ENCODE measurements at regions not wholly inside any gene's neighbourhood (a gene's known extent, or its start where the extent isn't known, plus 50 kb on each side); places are given as distances from the start of the nearest gene placed in this dataset.

DNA sequence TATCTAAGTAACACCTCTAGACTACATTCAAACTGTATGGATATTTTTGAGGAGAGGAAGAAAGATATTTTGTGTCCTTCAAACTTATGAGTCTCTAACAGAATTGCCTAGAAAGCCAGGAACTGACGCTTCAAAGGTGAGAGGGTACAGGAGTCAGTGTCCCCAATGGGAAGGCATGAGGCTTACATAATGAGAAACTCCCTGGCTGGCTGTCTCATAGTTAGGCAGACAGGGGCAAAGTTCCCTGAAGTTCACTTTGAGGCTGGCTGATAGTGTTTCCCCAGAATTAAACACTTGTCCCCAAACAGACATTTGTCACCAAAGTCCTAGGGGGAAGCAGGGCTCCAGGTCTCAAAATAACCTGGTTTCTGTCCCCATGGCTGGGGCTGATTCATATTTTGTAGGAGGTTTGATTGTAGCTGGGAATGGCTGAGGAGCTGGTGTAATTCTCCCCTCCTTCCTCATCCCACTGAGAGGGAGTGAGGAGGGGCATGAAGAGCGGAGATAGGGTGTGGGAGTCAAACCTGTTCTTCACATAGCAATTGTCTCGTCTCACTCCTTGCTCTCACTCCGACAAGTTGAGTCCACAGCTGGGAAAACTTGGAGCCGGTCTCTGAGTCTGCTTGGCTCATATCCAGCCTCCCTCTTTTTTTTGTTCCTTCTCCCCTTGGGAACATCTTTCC lies 56.4 kb upstream of the CISTR start:
- Histone ChIP-seq H3K4me3 (replicated peaks in 1 of 3; ENCODE audit: insufficient read depth in 1 of 3, low read depth in 2 of 3, low read length in 3 of 3) (no peak overlapping the region), H3K9me3 (ENCODE audit: low read length) (no peaks in the 10 kb centered on the region), H3K36me3 (replicated peaks in 1 of 2; ENCODE audit: control insufficient read depth in 1 of 2, insufficient read depth in 2 of 2, low read length in 2 of 2) (no peaks in the 10 kb centered on the region), H2AFZ (ENCODE audit: low read length) (no peak overlapping the region), H3K4me2 (ENCODE audit: low read depth, low read length) (peak overlapping the region; percentile 44; the same call in 1 of the 2 replicates), H4K20me1 (ENCODE audit: insufficient read depth, low read length) (no peaks in the 10 kb centered on the region), H3K79me2 (ENCODE audit: insufficient read depth, low read length) (no peaks in the 10 kb centered on the region), H3K9ac (ENCODE audit: insufficient read depth, low read depth, low read length) (no peak overlapping the region), H3K27me3 (ENCODE audit: control insufficient read depth in 1 of 2, insufficient read depth in 2 of 2, low read length in 2 of 2) (no peaks in the 10 kb centered on the region), H3K4me1 (ENCODE audit: insufficient read depth, low read length) (peaks cover 48% of the 10 kb centered on the region), H3K27ac (ENCODE audit: extremely low read length, insufficient read depth, low read length) (no peak overlapping the region)
- ChIA-PET CTCF (ENCODE audit: low intra/inter-chr PET ratio, low total read pairs) (no interaction called here), POLR2A (interaction anchor here (1.1 kb wide), 1 partner anchor 13 kb away, joined by 3 read pairs; no protein-coding TSS in a partner anchor)
- BruUV-seq (replicated peaks) = no TSS peak
- intact Hi-C loops (cut with micrococcal nuclease; ENCODE audit: unreplicated experiment) = no loop called here
- ATAC-seq (peak; percentile 66; the same call in 2 of the 3 replicates), FAIRE-seq (peak; percentile 82), DNase-seq (ENCODE audit: low spot score) (peak; percentile 29)
- in situ Hi-C loops (cut with HindIII; ENCODE audit: extremely low pct_ligation_motif_present, low pct_unique_long_range_greater_than_20kb) = no loop called here
- 54% methylated on average over 5 of the region's 5 CpGs for WGBS (ENCODE audit: low lambda C conversion rate)
- TF ChIP-seq, protein P1, sequence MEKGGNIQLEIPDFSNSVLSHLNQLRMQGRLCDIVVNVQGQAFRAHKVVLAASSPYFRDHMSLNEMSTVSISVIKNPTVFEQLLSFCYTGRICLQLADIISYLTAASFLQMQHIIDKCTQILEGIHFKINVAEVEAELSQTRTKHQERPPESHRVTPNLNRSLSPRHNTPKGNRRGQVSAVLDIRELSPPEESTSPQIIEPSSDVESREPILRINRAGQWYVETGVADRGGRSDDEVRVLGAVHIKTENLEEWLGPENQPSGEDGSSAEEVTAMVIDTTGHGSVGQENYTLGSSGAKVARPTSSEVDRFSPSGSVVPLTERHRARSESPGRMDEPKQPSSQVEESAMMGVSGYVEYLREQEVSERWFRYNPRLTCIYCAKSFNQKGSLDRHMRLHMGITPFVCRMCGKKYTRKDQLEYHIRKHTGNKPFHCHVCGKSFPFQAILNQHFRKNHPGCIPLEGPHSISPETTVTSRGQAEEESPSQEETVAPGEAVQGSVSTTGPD (CRISPR knock-in tag; IDR thresholded peaks at IDR 0.05) = no peak
- TF ChIP-seq, protein P2, sequence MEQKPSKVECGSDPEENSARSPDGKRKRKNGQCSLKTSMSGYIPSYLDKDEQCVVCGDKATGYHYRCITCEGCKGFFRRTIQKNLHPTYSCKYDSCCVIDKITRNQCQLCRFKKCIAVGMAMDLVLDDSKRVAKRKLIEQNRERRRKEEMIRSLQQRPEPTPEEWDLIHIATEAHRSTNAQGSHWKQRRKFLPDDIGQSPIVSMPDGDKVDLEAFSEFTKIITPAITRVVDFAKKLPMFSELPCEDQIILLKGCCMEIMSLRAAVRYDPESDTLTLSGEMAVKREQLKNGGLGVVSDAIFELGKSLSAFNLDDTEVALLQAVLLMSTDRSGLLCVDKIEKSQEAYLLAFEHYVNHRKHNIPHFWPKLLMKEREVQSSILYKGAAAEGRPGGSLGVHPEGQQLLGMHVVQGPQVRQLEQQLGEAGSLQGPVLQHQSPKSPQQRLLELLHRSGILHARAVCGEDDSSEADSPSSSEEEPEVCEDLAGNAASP (CRISPR knock-in tag; IDR thresholded peaks at IDR 0.05; ENCODE audit: borderline replicate concordance) = peak; percentile 85; the same call in 1 of the 2 replicates
- TF ChIP-seq ZBTB3 (CRISPR knock-in tag; IDR thresholded peaks at IDR 0.05; ENCODE audit: borderline replicate concordance, low read depth) (no peak), HOXD1 (CRISPR knock-in tag; IDR thresholded peaks at IDR 0.05) (no peak), ZNF841 (CRISPR knock-in tag; IDR thresholded peaks at IDR 0.05; ENCODE audit: borderline replicate concordance) (no peak), CBX5 (CRISPR knock-in tag; IDR thresholded peaks at IDR 0.05; ENCODE audit: borderline replicate concordance) (no peak), ZIK1 (CRISPR knock-in tag; IDR thresholded peaks at IDR 0.05; ENCODE audit: borderline replicate concordance, low read depth) (no peak), TEAD3 (CRISPR knock-in tag; optimal IDR thresholded peaks at IDR 0.05; ENCODE audit: borderline replicate concordance) (peak; percentile 40), POLR2A (IDR thresholded peaks at IDR 0.05; ENCODE audit: insufficient read depth in 1 of 2, low read depth in 2 of 2, low read length in 2 of 2) (no peak), FOXK1 (CRISPR knock-in tag; IDR thresholded peaks at IDR 0.05; ENCODE audit: borderline replicate concordance, low read depth) (no peak), ZNF331 (CRISPR knock-in tag; IDR thresholded peaks at IDR 0.05) (0 out of 2 replicates have a peak, but pooled peaks have one; percentile 19), SAFB2 (CRISPR knock-in tag; IDR thresholded peaks at IDR 0.05; ENCODE audit: borderline replicate concordance, low read depth) (no peak), HOXA3 (CRISPR knock-in tag; IDR thresholded peaks at IDR 0.05) (no peak), ZBTB7A (CRISPR knock-in tag; IDR thresholded peaks at IDR 0.05) (no peak), HOXA5 (CRISPR knock-in tag; IDR thresholded peaks at IDR 0.05) (no peak)
- TF ChIP-seq, protein P3, sequence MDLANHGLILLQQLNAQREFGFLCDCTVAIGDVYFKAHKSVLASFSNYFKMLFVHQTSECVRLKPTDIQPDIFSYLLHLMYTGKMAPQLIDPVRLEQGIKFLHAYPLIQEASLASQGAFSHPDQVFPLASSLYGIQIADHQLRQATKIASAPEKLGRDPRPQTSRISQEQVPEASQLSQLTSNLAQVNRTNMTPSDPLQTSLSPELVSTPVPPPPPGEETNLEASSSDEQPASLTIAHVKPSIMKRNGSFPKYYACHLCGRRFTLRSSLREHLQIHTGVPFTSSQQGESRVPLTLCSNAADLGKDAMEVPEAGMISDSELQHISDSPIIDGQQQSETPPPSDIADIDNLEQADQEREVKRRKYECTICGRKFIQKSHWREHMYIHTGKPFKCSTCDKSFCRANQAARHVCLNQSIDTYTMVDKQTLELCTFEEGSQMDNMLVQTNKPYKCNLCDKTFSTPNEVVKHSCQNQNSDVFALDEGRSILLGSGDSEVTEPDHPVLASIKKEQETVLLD (CRISPR knock-in tag; IDR thresholded peaks at IDR 0.05; ENCODE audit: low read depth) = no peak
- TF ChIP-seq, protein P4, sequence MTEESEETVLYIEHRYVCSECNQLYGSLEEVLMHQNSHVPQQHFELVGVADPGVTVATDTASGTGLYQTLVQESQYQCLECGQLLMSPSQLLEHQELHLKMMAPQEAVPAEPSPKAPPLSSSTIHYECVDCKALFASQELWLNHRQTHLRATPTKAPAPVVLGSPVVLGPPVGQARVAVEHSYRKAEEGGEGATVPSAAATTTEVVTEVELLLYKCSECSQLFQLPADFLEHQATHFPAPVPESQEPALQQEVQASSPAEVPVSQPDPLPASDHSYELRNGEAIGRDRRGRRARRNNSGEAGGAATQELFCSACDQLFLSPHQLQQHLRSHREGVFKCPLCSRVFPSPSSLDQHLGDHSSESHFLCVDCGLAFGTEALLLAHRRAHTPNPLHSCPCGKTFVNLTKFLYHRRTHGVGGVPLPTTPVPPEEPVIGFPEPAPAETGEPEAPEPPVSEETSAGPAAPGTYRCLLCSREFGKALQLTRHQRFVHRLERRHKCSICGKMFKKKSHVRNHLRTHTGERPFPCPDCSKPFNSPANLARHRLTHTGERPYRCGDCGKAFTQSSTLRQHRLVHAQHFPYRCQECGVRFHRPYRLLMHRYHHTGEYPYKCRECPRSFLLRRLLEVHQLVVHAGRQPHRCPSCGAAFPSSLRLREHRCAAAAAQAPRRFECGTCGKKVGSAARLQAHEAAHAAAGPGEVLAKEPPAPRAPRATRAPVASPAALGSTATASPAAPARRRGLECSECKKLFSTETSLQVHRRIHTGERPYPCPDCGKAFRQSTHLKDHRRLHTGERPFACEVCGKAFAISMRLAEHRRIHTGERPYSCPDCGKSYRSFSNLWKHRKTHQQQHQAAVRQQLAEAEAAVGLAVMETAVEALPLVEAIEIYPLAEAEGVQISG (CRISPR knock-in tag; IDR thresholded peaks at IDR 0.05) = no peak

All from HepG2 (cell line).